Tibial nerve (tissue), 4 donors: ENCODE measurements at regions not wholly inside any gene's neighbourhood (a gene's known extent, or its start where the extent isn't known, plus 50 kb on each side); places are given as distances from the start of the nearest gene placed in this dataset.

Experiments
- CTCF ChIP-seq, 5 experiments: fragments of 200-600 bp in 3 of 5; fragments of 450-650 bp in 2 of 5; sonication (generic) in 3 of 5; IDR thresholded peaks; one replicate each; pipeline ENCODE4 v1.5.1; 2016 to 2019; ENCODE audit warnings: antibody characterized with exemption in 5 of 5, mild to moderate bottlenecking in 3 of 5, moderate library complexity in 2 of 5
- EP300 ChIP-seq, 2 donors: sonication (generic); formaldehyde crosslinking; IDR thresholded peaks; one replicate each; pipeline ENCODE4 v1.6.1; 2017; ENCODE audit warnings: antibody characterized with exemption in 2 of 2, mild to moderate bottlenecking in 1 of 2
- POLR2A ChIP-seq, 2 donors: fragments of 450-650 bp; IDR thresholded peaks; one replicate each; pipeline ENCODE4 v1.6.1; 2017; ENCODE audit warnings: antibody characterized with exemption in 2 of 2, mild to moderate bottlenecking in 2 of 2, moderate library complexity in 2 of 2

- TF ChIP-seq EP300 (IDR thresholded peaks at IDR 0.05): no peak
- no peak for TF ChIP-seq CTCF (IDR thresholded peaks at IDR 0.05)
- no peak for TF ChIP-seq POLR2A (IDR thresholded peaks at IDR 0.05)
Measured at GRCh38 chr5:30734118-30734517, 459.4 kb upstream of the CDH6 start.
